ENCODE measurements at regions not wholly inside any gene's neighbourhood (a gene's known extent, or its start where the extent isn't known, plus 50 kb on each side); places are given as distances from the start of the nearest gene placed in this dataset.

- Mint-ChIP-seq H3K4me3 (ENCODE audit: low read depth, unreplicated experiment) (no peak overlapping the region), H3K4me1 (ENCODE audit: low read depth, unreplicated experiment) (no peaks in the 10 kb centered on the region), H3K36me3 (ENCODE audit: insufficient read depth, unreplicated experiment) (no peaks in the 10 kb centered on the region), H3K9me3 (ENCODE audit: low read depth, unreplicated experiment) (no peaks in the 10 kb centered on the region), H3K27ac (ENCODE audit: unreplicated experiment) (no peak overlapping the region), H3K27me3 (ENCODE audit: unreplicated experiment) (peaks cover 60% of the 10 kb centered on the region)
- intact Hi-C loops (cut with micrococcal nuclease; ENCODE audit: unreplicated experiment), result loop anchor here (5.0 kb wide), 3 partner anchors 327 to 647 kb away; partner anchors contain the start of gene TMEM200A
- no peak for DNase-seq
- no TSS peak for BruUV-seq (replicated peaks)
- no peak for TF ChIP-seq CTCF (IDR thresholded peaks at IDR 0.05; ENCODE audit: unreplicated experiment)
- CTCF ChIA-PET, result no interaction called here
Measured at GRCh38 chr6:130694606-130695005, 132.6 kb upstream of the SMLR1 start.

- no peaks in the 10 kb centered on the region for H3K9me3 Mint-ChIP-seq (ENCODE audit: low read depth, unreplicated experiment)
- H3K27ac Mint-ChIP-seq (ENCODE audit: unreplicated experiment), result no peak overlapping the region
- no peaks in the 10 kb centered on the region for H3K36me3 Mint-ChIP-seq (ENCODE audit: insufficient read depth, unreplicated experiment)
- no peak overlapping the region for H3K4me3 Mint-ChIP-seq (ENCODE audit: low read depth, unreplicated experiment)
- TF ChIP-seq CTCF (IDR thresholded peaks at IDR 0.05; ENCODE audit: unreplicated experiment), result no peak
- intact Hi-C loops (cut with micrococcal nuclease; ENCODE audit: unreplicated experiment), result loop anchor here (5.0 kb wide), 3 partner anchors 330 to 650 kb away; partner anchors contain the start of gene TMEM200A
- BruUV-seq (replicated peaks), result no TSS peak
- no peaks in the 10 kb centered on the region for H3K4me1 Mint-ChIP-seq (ENCODE audit: low read depth, unreplicated experiment)
- H3K27me3 Mint-ChIP-seq (ENCODE audit: unreplicated experiment), result peaks cover 40% of the 10 kb centered on the region
- DNase-seq, result no peak
- CTCF ChIA-PET, result no interaction called here
Measured at GRCh38 chr6:130696806-130697205, 130.4 kb upstream of the SMLR1 start.

- intact Hi-C loops (cut with micrococcal nuclease; ENCODE audit: unreplicated experiment), result loop anchor here (5.0 kb wide), 3 partner anchors 330 to 650 kb away; partner anchors contain the start of gene TMEM200A
- Mint-ChIP-seq H3K4me3 (ENCODE audit: low read depth, unreplicated experiment) (no peak overlapping the region), H3K27ac (ENCODE audit: unreplicated experiment) (no peak overlapping the region), H3K4me1 (ENCODE audit: low read depth, unreplicated experiment) (no peaks in the 10 kb centered on the region), H3K36me3 (ENCODE audit: insufficient read depth, unreplicated experiment) (no peaks in the 10 kb centered on the region), H3K27me3 (ENCODE audit: unreplicated experiment) (peaks cover 41% of the 10 kb centered on the region), H3K9me3 (ENCODE audit: low read depth, unreplicated experiment) (no peaks in the 10 kb centered on the region)
- no peak for TF ChIP-seq CTCF (IDR thresholded peaks at IDR 0.05; ENCODE audit: unreplicated experiment)
- CTCF ChIA-PET, result interaction anchor here (0.7 to 1.3 kb wide), 7 partner anchors 17 to 878 kb away, joined by 3 to 14 read pairs (median 4); no protein-coding TSS in a partner anchor
- BruUV-seq (replicated peaks), result no TSS peak
- DNase-seq, result no peak
Measured at GRCh38 chr6:130697271-130697994, 129.8 kb upstream of the SMLR1 start.

- BruUV-seq (replicated peaks), result no TSS peak
- TF ChIP-seq CTCF (IDR thresholded peaks at IDR 0.05; ENCODE audit: unreplicated experiment), result peak; percentile 63
- no peak overlapping the region for H3K27ac Mint-ChIP-seq (ENCODE audit: unreplicated experiment)
- CTCF ChIA-PET, result interaction anchor here (0.6 to 1.3 kb wide), 9 partner anchors 18 to 879 kb away, joined by 3 to 14 read pairs (median 4); no protein-coding TSS in a partner anchor
- H3K4me1 Mint-ChIP-seq (ENCODE audit: low read depth, unreplicated experiment), result no peaks in the 10 kb centered on the region
- H3K9me3 Mint-ChIP-seq (ENCODE audit: low read depth, unreplicated experiment), result peaks cover 4% of the 10 kb centered on the region
- H3K4me3 Mint-ChIP-seq (ENCODE audit: low read depth, unreplicated experiment), result no peak overlapping the region
- H3K27me3 Mint-ChIP-seq (ENCODE audit: unreplicated experiment), result peaks cover 47% of the 10 kb centered on the region
- intact Hi-C loops (cut with micrococcal nuclease; ENCODE audit: unreplicated experiment), result loop anchor here (1.0 to 5.0 kb wide), 4 partner anchors 331 to 651 kb away; partner anchors contain the start of gene TMEM200A
- H3K36me3 Mint-ChIP-seq (ENCODE audit: insufficient read depth, unreplicated experiment), result no peaks in the 10 kb centered on the region
- DNase-seq, result peak; percentile 46
Measured at GRCh38 chr6:130697995-130698535, 129.1 kb upstream of the SMLR1 start.

All from Calu3 (cell line).